22Rv1 (cell line): ENCODE measurements at regions not wholly inside any gene's neighbourhood (a gene's known extent, or its start where the extent isn't known, plus 50 kb on each side); places are given as distances from the start of the nearest gene placed in this dataset.

Source experiments
- H3K27ac ChIP-seq: fragments of 450-650 bp; 2 replicates; pipeline ENCODE4 v1.5.1; 2017
- CTCF ChIP-seq: fragments of 450-650 bp; IDR thresholded peaks from 2 replicates; pipeline ENCODE4 v1.5.1; 2017; ENCODE audit warnings: mild to moderate bottlenecking
- ZFX ChIP-seq: fragments of 450-650 bp; IDR thresholded peaks from 2 replicates; pipeline ENCODE4 v1.6.1; 2017; ENCODE audit warnings: antibody characterized with exemption, borderline replicate concordance

DNA sequence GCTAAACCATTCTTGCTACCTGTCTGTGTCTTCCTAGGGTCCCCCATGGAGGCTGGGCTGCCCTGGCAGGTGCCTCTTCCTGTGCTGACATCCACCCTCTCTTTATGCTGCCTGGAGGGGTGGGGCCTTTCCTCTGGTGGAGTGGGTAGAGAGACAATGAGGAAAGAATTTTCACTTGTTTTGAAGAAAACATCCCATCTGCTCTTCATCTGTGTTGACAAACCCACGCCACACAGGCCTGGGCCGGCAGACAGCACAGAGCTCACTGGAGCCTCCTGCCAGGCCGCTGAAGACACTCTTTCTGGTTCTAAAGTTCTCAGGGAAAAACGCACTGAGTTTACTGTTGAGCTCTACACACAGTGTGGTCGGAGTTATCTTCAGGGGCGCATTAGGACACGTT, 328.2 kb downstream of the GLRX3 start:
- no peak overlapping the region for H3K27ac ChIP-seq
- TF ChIP-seq ZFX (no peak), CTCF (no peak)

GRCh38 chr10:130466271-130466997, 330.2 kb downstream of the GLRX3 start:
- no peak overlapping the region for H3K27ac ChIP-seq
- TF ChIP-seq CTCF (no peak), ZFX (no peak)

DNA sequence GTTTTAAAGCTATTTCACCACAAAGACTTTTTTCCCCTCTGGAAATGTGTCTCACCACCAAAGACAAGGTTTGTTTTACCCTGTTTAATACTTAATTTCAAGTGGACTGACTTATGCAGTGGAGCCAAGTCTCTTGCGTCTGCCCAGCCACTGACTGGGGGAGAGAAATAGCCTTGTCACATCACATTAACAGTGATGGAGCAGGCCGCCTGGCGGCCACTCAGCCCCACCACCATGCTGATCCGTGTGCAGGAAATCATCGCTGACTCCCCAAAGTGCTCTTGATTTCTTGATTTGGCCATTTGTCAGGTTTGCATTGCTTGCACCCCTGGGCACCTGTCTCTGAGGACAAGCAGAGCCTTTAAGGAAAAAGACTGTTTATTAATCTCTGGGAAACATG, 334.1 kb downstream of the GLRX3 start:
- no peak for TF ChIP-seq ZFX
- no peak for TF ChIP-seq CTCF
- H3K27ac ChIP-seq, result no peak overlapping the region

GRCh38 chr10:130470973-130471372, 334.8 kb downstream of the GLRX3 start:
- no peak for TF ChIP-seq CTCF
- TF ChIP-seq ZFX, result no peak
- H3K27ac ChIP-seq, result no peak overlapping the region

GRCh38 chr10:130471486-130471885, 335.3 kb downstream of the GLRX3 start:
- TF ChIP-seq CTCF (no peak), ZFX (no peak)
- H3K27ac ChIP-seq, result no peak overlapping the region

GRCh38 chr10:130472236-130472635, 336.0 kb downstream of the GLRX3 start:
- H3K27ac ChIP-seq, result no peak overlapping the region
- no peak for TF ChIP-seq ZFX
- TF ChIP-seq CTCF, result no peak

DNA sequence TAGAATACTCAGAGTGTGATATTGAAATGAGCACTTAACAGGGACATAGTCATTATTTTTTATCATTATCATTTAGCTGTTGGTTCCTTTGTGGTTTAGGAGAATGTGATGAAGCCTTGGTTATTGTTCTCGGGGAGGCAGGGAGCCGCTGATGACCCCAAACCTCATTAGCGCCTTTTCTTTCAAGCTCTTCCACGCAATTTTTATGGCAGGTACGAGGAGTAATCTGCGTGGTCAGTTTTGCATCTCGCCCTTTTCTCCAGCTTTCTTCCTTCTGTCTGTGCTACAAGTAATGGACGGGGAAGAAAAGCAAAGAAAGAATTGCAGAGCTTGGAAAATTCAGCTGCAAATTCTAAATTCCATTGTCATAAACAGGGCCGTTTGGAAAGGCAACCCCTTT, 338.4 kb downstream of the GLRX3 start:
- TF ChIP-seq ZFX, result no peak
- TF ChIP-seq CTCF, result no peak

More for the DNA sequence above, 338.4 kb downstream of the GLRX3 start:
- no peak overlapping the region for H3K27ac ChIP-seq
